Astrocyte of the spinal cord (primary cell): ENCODE measurements at regions not wholly inside any gene's neighbourhood (a gene's known extent, or its start where the extent isn't known, plus 50 kb on each side); places are given as distances from the start of the nearest gene placed in this dataset.
"Not testable (repeated sequence)": the region's sequence is repeated elsewhere in the genome, so short reads cannot be mapped to it uniquely, and the experiment has no call there.

ENCODE experiments used
- DNase-seq: peaks from one replicate; pipeline ENCODE4 v3.0.0; 2011; ENCODE audit warnings: low read depth, low spot score
- H3K4me3 ChIP-seq: 2 replicates; pipeline ENCODE4 v1.5.1; 2011; ENCODE audit warnings: low read depth, mild to moderate bottlenecking, low read length, moderate library complexity
- CTCF ChIP-seq: IDR thresholded peaks from 2 replicates; pipeline ENCODE4 v1.5.1; 2012; ENCODE audit warnings: low read depth, mild to moderate bottlenecking, low read length, inconsistent platforms
- in situ Hi-C: cut with HindIII; loops from 2 replicates; pipeline ENCODE4 v1.10.0; 2017; ENCODE audit warnings: low sequenced_read_pairs

DNA sequence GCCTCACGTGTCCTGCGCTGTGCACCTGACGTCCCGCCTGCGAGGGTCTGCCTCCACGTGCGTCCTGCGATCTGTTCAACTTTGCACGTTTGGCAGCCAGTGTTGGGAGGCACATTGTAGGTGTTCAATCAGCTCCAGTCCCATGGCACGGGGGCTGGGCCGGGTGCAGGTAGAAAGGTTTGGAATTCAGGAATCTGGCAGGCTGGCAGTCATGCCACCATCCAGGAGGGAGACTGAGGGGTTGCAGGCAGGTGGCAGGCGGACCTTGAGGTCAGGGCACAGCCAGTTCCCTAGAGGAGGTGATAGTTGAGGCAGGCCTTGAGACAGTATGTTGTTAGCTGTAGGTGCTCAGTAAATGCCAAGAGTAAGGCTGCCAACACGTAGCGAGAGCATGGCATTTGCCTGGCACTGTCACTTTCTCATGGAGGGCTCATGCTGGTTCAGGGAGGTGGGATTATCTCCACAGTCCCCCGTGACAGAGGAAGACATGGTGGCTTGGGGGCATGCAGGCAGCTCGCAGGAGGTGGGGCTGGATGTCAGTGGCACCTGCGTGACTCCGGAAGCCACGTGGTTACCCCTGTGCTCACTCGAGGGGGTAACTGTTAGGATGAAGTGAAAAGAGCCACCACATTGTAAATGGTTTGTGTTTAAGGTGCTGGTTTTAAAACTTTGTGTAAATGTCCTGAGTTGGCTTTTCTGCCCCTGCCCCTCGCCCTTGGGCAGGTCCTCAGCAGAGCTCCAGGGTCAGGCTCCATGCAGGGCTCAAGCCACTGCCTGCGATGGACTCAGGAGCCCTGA, 111.8 kb upstream of the FRMD1 start:
- no peak for TF ChIP-seq CTCF
- DNase-seq: no peak
- no peak overlapping the region for H3K4me3 ChIP-seq
- in situ Hi-C loops: no loop called here

DNA sequence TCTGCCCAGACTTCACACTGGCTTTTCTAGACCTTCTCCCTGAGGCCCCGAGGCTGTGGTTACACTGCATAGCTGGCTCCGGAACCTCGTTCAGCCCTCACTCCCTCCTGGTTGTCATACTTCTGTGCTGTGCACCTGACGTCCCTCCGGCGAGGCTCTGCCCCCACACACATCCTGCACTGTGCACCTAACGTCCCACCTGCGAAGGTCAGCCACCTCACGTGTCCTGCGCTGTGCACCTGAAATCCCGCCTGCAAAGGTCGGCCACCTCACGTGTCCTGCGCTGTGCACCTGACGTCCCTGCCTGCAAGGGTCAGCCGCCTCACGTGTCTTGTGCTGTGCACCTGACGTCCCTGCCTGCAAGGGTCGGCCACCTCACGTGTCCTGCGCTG, 111.0 kb upstream of the FRMD1 start:
- no peak overlapping the region for H3K4me3 ChIP-seq
- no peak for DNase-seq
- in situ Hi-C loops: no loop called here
- no peak for TF ChIP-seq CTCF

DNA sequence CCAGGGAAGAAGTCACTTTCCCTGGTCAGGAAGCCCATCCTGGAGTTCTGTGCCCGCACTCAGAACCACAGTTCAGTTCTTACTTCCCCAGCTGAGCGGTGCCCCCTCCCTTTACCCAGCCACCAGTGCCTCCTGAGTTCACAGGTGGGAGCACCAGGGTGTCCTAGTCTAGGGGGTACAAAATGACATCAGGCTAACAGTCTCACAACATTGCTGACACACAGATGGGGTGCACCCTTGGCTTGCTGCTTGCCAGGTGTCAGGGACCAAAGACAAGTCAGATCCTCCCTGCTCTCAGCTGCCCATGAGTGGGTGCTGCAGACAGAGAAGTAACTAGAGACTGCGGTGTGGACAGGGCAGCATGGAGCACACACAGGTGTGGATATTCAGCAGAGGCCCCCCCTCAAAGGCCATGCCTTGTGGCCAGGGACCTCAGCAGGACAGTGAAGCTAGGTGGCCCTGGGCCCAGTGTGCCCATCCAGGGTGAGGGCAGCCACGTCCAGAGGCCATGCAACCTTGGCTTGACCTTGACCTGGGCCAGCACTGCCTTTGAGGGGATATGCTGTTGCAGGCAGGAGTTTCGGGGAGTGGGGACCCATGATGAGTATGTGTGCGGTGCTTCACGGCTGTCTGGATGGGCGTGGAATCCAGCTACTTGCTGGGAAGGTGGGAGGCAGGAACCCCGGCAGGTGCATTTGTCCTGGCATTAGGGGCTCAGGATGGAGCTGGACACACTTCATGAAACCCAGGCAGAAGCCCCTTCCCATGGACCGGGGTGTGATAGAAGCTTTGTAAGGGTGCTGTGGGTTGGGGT, 110.4 kb upstream of the FRMD1 start:
- DNase-seq: no peak
- no peak for TF ChIP-seq CTCF
- in situ Hi-C loops: no loop called here
- H3K4me3 ChIP-seq: no peak overlapping the region

DNA sequence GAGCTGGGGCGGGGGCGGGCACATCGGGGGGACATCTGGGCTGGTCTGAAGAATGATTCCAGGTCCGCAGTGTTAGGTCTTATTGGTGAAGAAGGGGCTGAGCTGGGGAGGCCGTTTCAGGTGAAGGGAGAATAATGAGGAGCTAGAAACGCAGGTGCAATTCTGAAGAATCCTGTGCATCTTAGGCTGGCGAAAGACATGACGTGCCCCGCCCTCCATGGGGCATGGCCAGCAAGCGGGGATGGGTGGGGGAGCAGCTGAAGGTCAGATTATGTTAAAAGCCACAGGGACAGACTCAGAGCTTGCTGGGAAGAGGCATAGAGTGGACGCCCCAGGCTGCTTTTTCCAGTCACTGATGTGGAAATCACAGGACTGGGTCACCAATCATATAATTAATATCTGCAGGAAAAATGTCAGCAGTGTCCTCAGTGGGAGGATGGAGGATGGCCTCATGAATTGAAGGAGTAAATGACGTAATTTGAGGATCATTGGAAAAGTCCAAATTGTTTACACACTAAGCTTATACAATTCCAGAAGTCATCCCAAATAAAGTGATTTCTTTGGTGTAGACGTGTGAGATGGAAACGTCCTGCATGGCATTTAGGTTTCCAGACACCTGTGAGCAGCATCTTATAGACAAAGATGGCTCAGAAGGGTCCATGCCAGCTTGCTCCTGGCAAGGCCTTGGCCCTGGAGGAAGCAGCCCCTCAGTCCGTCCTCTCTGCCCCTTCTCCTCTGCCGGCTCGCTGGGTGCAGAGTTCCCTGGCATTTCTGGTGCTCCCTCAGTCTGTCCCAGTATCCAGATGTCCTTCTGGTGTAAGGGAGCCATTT, 109.6 kb upstream of the FRMD1 start:
- no peak for TF ChIP-seq CTCF
- in situ Hi-C loops: no loop called here
- no peak overlapping the region for H3K4me3 ChIP-seq
- DNase-seq: no peak

- DNase-seq: no peak
- H3K4me3 ChIP-seq: no peak overlapping the region
- in situ Hi-C loops: no loop called here
- TF ChIP-seq CTCF: no peak
Measured at GRCh38 chr6:168186438-168186837, 107.4 kb upstream of the FRMD1 start.

DNA sequence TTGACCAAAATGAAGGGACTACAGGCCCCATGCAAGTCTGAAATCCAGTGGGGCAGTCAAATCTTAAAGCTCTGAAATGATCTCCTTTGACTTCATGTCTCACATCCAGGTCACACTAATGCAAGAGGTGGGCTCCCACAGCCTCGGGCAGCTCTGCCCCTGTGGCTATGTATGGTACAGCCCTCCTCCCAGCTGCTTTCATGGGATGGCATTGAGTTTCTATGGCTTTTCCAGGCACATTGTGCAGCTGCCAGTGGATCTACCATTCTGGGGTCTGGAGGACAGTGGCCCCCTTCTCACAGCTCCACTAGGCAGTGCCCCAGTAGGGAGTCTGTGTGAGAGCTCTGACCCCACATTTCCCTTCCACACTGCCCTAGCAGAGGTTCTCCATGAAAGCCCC, 107.0 kb upstream of the FRMD1 start:
- H3K4me3 ChIP-seq, DNase-seq, in situ Hi-C loops: not testable (repeated sequence)
